SK-N-SH (cell line): ENCODE measurements at regions not wholly inside any gene's neighbourhood (a gene's known extent, or its start where the extent isn't known, plus 50 kb on each side); places are given as distances from the start of the nearest gene placed in this dataset.
A peak's percentile ranks its signal among the peaks of the same experiment; 100 is the strongest.

Experiments
- CTCF ChIA-PET: fragments of 300-600, 350-600 bp; formaldehyde crosslinking; extraction: SDS; loops from one replicate; lab custom pipeline; 2021; lab: Yijun Ruan, JAX
- POLR2A ChIA-PET: fragments of 350-600 bp; sonication (Branson Sonifier 250); formaldehyde crosslinking; extraction: SDS; loops from one replicate; lab custom pipeline; 2020; ENCODE audit warnings: antibody characterized with exemption, inconsistent platforms; lab: Yijun Ruan, JAX
- DNase-seq: peaks from one replicate; pipeline ENCODE4 v3.0.0; 2012
- H2AFZ ChIP-seq: fragments of 200-600 bp; sonication (generic); 2 replicates; pipeline ENCODE4 v1.8.1; 2016; ENCODE audit warnings: antibody characterized with exemption, mild to moderate bottlenecking, low read depth
- H3F3A ChIP-seq: fragments of 200-600 bp; sonication (generic); replicated peaks from 2 replicates; pipeline ENCODE3; 2016; ENCODE audit warnings: antibody characterized with exemption, mild to moderate bottlenecking; ENCODE audit not compliant: insufficient read depth
- H3K27ac ChIP-seq, 2 experiments: fragments of 200-500 bp in 1 of 2; fragments of 200-600 bp in 1 of 2; sonication (Bioruptor generic) in 1 of 2; sonication (generic), shearing (Covaris generic) in 1 of 2; 2 replicates each; pipeline versions ENCODE4 v1.5.1 to v1.6.1; 2014 to 2016; ENCODE audit warnings: low read depth in 2 of 2, inconsistent platforms in 1 of 2, low read length in 1 of 2, mild to moderate bottlenecking in 1 of 2, mixed read lengths in 1 of 2
- H3K27me3 ChIP-seq: fragments of 200-600 bp; sonication (generic), shearing (Covaris generic); 2 replicates; pipeline ENCODE4 v1.6.1; 2016; ENCODE audit warnings: mixed run types; ENCODE audit not compliant: insufficient read depth
- H3K36me3 ChIP-seq, 2 experiments: fragments of 200-500 bp in 1 of 2; fragments of 200-600 bp in 1 of 2; sonication (Bioruptor generic) in 1 of 2; sonication (generic) in 1 of 2; replicated peaks in 1 of 2; 2 replicates each; pipeline versions ENCODE3 to v1.5.1; 2014 to 2016; ENCODE audit warnings: low read length in 1 of 2, mild to moderate bottlenecking in 1 of 2; ENCODE audit not compliant: insufficient read depth in 2 of 2, control insufficient read depth in 1 of 2
- H3K4me1 ChIP-seq, 2 experiments: fragments of 200-500 bp in 1 of 2; fragments of 200-600 bp in 1 of 2; sonication (Bioruptor generic) in 1 of 2; sonication (generic), shearing (Covaris generic) in 1 of 2; 2 replicates each; pipeline versions ENCODE4 v1.5.1 to v1.6.1; 2014 to 2016; ENCODE audit warnings: low read depth in 1 of 2, low read length in 1 of 2, mixed run types in 1 of 2; ENCODE audit not compliant: insufficient read depth in 2 of 2, control insufficient read depth in 1 of 2
- H3K4me2 ChIP-seq: fragments of 200-600 bp; sonication (generic), shearing (Covaris generic); 2 replicates; pipeline ENCODE4 v1.6.1; 2017; ENCODE audit warnings: mixed run types
- H3K4me3 ChIP-seq, 2 experiments: fragments of 200-500 bp in 1 of 2; fragments of 200-600 bp in 1 of 2; sonication (Bioruptor generic) in 1 of 2; sonication (generic), shearing (Covaris generic) in 1 of 2; 2 replicates each; pipeline versions ENCODE4 v1.5.1 to v1.8.1; 2014 to 2016; ENCODE audit warnings: low read depth in 2 of 2, inconsistent platforms in 1 of 2, low read length in 1 of 2, mild to moderate bottlenecking in 1 of 2, mixed read lengths in 1 of 2, moderate library complexity in 1 of 2
- H3K79me2 ChIP-seq: fragments of 200-600 bp; sonication (generic); 2 replicates; pipeline ENCODE4 v1.8.1; 2017; ENCODE audit warnings: mild to moderate bottlenecking; ENCODE audit not compliant: insufficient read depth
- H3K9ac ChIP-seq: fragments of 200-600 bp; sonication (generic); 2 replicates; pipeline ENCODE4 v1.6.1; 2017; ENCODE audit warnings: mixed run types
- H3K9me2 ChIP-seq: fragments of 200-600 bp; sonication (generic); 2 replicates; pipeline ENCODE4 v1.6.1; 2017; ENCODE audit warnings: mixed run types
- H3K9me3 ChIP-seq: fragments of 200-600 bp; sonication (generic); 2 replicates; pipeline ENCODE4 v1.6.1; 2017; ENCODE audit warnings: mixed run types, mild to moderate bottlenecking, moderate library complexity
- H4K20me1 ChIP-seq: fragments of 200-600 bp; sonication (generic); 2 replicates; pipeline ENCODE4 v1.6.1; 2017; ENCODE audit warnings: mild to moderate bottlenecking, mixed run types; ENCODE audit not compliant: insufficient read depth
- CTCF ChIP-seq: fragments of 200-600 bp; sonication (generic); IDR thresholded peaks from 2 replicates; pipeline ENCODE4 v1.6.1; 2017; ENCODE audit warnings: antibody characterized with exemption, mild to moderate bottlenecking, moderate library complexity
- ELF1 ChIP-seq: IDR thresholded peaks from 2 replicates; pipeline ENCODE4 v1.4.0; 2012
- EP300 ChIP-seq, 2 experiments: IDR thresholded peaks; 2 replicates each; pipeline versions ENCODE4 v1.4.0 to v1.6.1; 2012; ENCODE audit warnings: borderline replicate concordance in 1 of 2, low read depth in 1 of 2, low read length in 1 of 2
- FOSL2 ChIP-seq: IDR thresholded peaks from 2 replicates; pipeline ENCODE4 v1.4.0; 2012; ENCODE audit warnings: low read depth, mild to moderate bottlenecking, moderate library complexity, borderline replicate concordance
- FOXJ3 ChIP-seq: sonication (generic); formaldehyde crosslinking; IDR thresholded peaks from 2 replicates; pipeline ENCODE4 v1.5.1; 2020; ENCODE audit warnings: mild to moderate bottlenecking, missing genetic modification reagents
- GABPA ChIP-seq: IDR thresholded peaks from 2 replicates; pipeline ENCODE4 v1.4.0; 2012; ENCODE audit warnings: low read depth, mild to moderate bottlenecking
- GATA2 ChIP-seq: sonication (generic); formaldehyde crosslinking; IDR thresholded peaks from 2 replicates; pipeline ENCODE4 v1.5.0; 2020; ENCODE audit warnings: mild to moderate bottlenecking, missing genetic modification reagents
- MEF2A ChIP-seq: IDR thresholded peaks from 2 replicates; pipeline ENCODE4 v1.4.0; 2012; ENCODE audit warnings: low read depth, borderline replicate concordance
- NFIC ChIP-seq: IDR thresholded peaks from 2 replicates; pipeline ENCODE4 v1.4.0; 2012; ENCODE audit warnings: borderline replicate concordance
- NRF1 ChIP-seq: IDR thresholded peaks from 2 replicates; pipeline ENCODE4 v1.6.1; 2012; ENCODE audit warnings: low read depth, mild to moderate bottlenecking, low read length
- PBX3 ChIP-seq: IDR thresholded peaks from 2 replicates; pipeline ENCODE4; 2012
- POLR2AphosphoS5 ChIP-seq: IDR thresholded peaks from 2 replicates; pipeline ENCODE4 v1.6.1; 2012; ENCODE audit warnings: low read depth, low read length
- RCOR1 ChIP-seq: fragments of 150-350 bp; IDR thresholded peaks from 2 replicates; pipeline ENCODE4 v1.6.1; 2017; ENCODE audit warnings: antibody characterized with exemption, low read length
- REST ChIP-seq: IDR thresholded peaks from 2 replicates; pipeline ENCODE4 v1.6.1; 2012; ENCODE audit warnings: mild to moderate bottlenecking, low read depth, low read length, moderate library complexity
- SIN3A ChIP-seq: IDR thresholded peaks from 2 replicates; pipeline ENCODE4 v1.6.1; 2012; ENCODE audit warnings: low read depth, mild to moderate bottlenecking, low read length, moderate library complexity, borderline replicate concordance
- SMC3 ChIP-seq: IDR thresholded peaks from 2 replicates; pipeline ENCODE4 v1.6.1; 2012; ENCODE audit warnings: low read depth, low read length, improper control_type of control experiment
- TAF1 ChIP-seq: IDR thresholded peaks from 2 replicates; pipeline ENCODE4 v1.6.1; 2012; ENCODE audit warnings: low read depth, mild to moderate bottlenecking, low read length, moderate library complexity, borderline replicate concordance
- TCF12 ChIP-seq: IDR thresholded peaks from 2 replicates; pipeline ENCODE4 v1.4.0; 2012
- TEAD4 ChIP-seq: IDR thresholded peaks from 2 replicates; pipeline ENCODE4 v1.4.0; 2012; ENCODE audit warnings: mild to moderate bottlenecking, borderline replicate concordance; ENCODE audit not compliant: insufficient read depth
- WGBS: methylation state at CpG from one replicate; pipeline ENCODE4 v1.1.6; 2017; ENCODE audit warnings: low lambda C conversion rate; 5-methylcytosine and 5-hydroxymethylcytosine counted together

DNA sequence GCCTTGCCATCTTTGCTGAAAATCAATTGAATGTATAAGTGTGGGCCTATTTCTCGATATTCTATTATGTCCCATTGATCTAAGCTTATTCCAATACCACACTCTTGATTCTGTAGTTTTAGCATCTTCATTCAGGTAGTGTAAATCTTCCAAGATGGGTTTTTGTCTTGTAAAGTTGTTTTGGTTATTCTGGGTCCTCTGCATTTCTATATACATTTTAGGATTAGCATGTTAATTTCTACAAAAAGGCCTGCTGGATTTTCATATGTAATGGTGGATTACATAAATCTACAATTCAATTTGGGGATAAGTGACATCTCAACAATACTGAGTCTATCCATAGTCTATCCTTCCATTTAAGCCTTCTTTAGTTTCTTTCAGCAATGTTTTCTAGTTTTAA, 86.0 kb upstream of the ANO4 start:
- no peak for DNase-seq
- POLR2A ChIA-PET: no interaction called here
- no peaks in the 10 kb centered on the region for H3K9me2 ChIP-seq
- H3K4me1 ChIP-seq: no peaks in the 10 kb centered on the region
- CTCF ChIA-PET: no interaction called here
- no peaks in the 10 kb centered on the region for H3K79me2 ChIP-seq
- no peak overlapping the region for H3K9ac ChIP-seq
- WGBS: 3% methylated on average over 1 of the region's 1 CpG
- no peak overlapping the region for H3K27ac ChIP-seq
- no peaks in the 10 kb centered on the region for H3K36me3 ChIP-seq
- H3K4me2 ChIP-seq: no peak overlapping the region
- no peaks in the 10 kb centered on the region; the same call in 1 of the 2 replicates for H3K27me3 ChIP-seq
- no peaks in the 10 kb centered on the region for H4K20me1 ChIP-seq
- no peak for TF ChIP-seq ELF1
- TF ChIP-seq TCF12: no peak
- TF ChIP-seq GATA2 (CRISPR knock-in tag): no peak
- TF ChIP-seq FOXJ3 (CRISPR knock-in tag): no peak
- no peak for TF ChIP-seq POLR2AphosphoS5
- TF ChIP-seq MEF2A: no peak
- TF ChIP-seq FOSL2: no peak
- TF ChIP-seq NFIC: no peak
- no peak overlapping the region for H2AFZ ChIP-seq
- no peak overlapping the region for H3K4me3 ChIP-seq
- no peaks in the 10 kb centered on the region for H3F3A ChIP-seq
- no peaks in the 10 kb centered on the region for H3K9me3 ChIP-seq

- CTCF ChIA-PET: interaction anchor here (1.6 kb wide), 1 partner anchor 368 kb away, joined by 4 read pairs; no protein-coding TSS in a partner anchor
- no peak for TF ChIP-seq NRF1
- no peak for TF ChIP-seq GABPA
- TF ChIP-seq TEAD4: no peak
- no peak for TF ChIP-seq REST
- TF ChIP-seq SMC3: no peak
- no peak for TF ChIP-seq FOSL2
- TF ChIP-seq EP300 (IDR thresholded peaks at IDR 0.05; ENCODE audit: borderline replicate concordance in 1 of 2, low read depth in 1 of 2, low read length in 1 of 2): no peak
- no peak for TF ChIP-seq TCF12
- TF ChIP-seq MEF2A: no peak
- no peak for TF ChIP-seq PBX3
- TF ChIP-seq TAF1: no peak
- no peak for TF ChIP-seq SIN3A
- TF ChIP-seq FOXJ3 (CRISPR knock-in tag): no peak
- no peak for TF ChIP-seq CTCF
- no peak for TF ChIP-seq RCOR1
- no peak for TF ChIP-seq NFIC
These were observed 78.3 kb upstream of the ANO4 start for GRCh38 chr12:100715976-100716944.

More at GRCh38 chr12:100715976-100716944, 78.3 kb upstream of the ANO4 start:
- Histone ChIP-seq H3K9me3 (no peaks in the 10 kb centered on the region), H3K4me3 (peak overlapping the region; percentile 56 to 60; a peak in 3 of 4 replicates), H3K79me2 (peaks cover 27% of the 10 kb centered on the region), H3K27me3 (no peaks in the 10 kb centered on the region; the same call in none of the 2 replicates), H3K9ac (no peak overlapping the region), H3F3A (peaks cover 7% of the 10 kb centered on the region), H4K20me1 (no peaks in the 10 kb centered on the region), H3K36me3 (no peaks in the 10 kb centered on the region), H3K9me2 (no peaks in the 10 kb centered on the region), H2AFZ (peak overlapping the region; percentile 85; the same call in 1 of the 2 replicates), H3K4me2 (peak overlapping the region; percentile 76; the same call in 1 of the 2 replicates), H3K27ac (peak overlapping the region in 1 of 2 experiments; percentile 83; a peak in 1 of 4 replicates), H3K4me1 (no peaks in the 10 kb centered on the region)
- no peak for DNase-seq
- POLR2A ChIA-PET: no interaction called here
- 93% methylated on average over 52 of the region's 55 CpGs for WGBS
